ENCODE measurements at regions not wholly inside any gene's neighbourhood (a gene's known extent, or its start where the extent isn't known, plus 50 kb on each side); places are given as distances from the start of the nearest gene placed in this dataset.

DNA sequence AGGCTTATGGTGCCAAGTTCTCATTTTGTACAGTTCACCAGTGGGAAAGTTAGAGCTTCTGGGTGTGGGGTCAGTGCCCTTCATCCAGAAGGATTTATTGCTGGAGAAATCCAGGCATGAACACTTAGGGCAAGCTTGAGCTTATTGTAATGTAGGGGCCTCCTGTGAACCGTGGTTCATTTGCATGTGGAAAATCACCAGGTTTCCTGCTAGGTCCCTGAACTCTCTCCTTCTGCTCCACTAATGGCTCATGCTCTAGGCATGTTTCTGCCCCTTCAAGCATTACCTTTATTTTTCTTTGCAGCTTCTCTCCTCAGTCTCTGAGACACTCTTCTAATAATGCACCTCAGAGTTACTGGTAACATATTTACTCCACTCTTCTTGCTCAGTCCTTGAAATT, 79.3 kb upstream of the FAM98A start:
- Histone ChIP-seq H3K4me1 (ENCODE audit: control insufficient read depth, insufficient read depth, low read length) (no peaks in the 10 kb centered on the region), H3K36me3 (ENCODE audit: control insufficient read depth in 2 of 2, insufficient read depth in 1 of 2, low read length in 2 of 2) (no peaks in the 10 kb centered on the region), H3K4me3 (ENCODE audit: low read depth, low read length) (no peak overlapping the region), H3K9me3 (ENCODE audit: control insufficient read depth, insufficient read depth, low read depth, low read length) (no peaks in the 10 kb centered on the region), H3K27ac (ENCODE audit: extremely low read depth, low read depth, low read length) (no peak overlapping the region)
- no peak for TF ChIP-seq PRDM1 (tag by site-specific recombination; IDR thresholded peaks at IDR 0.05)
- no peak for TF ChIP-seq ZNF202 (tag by site-specific recombination; IDR thresholded peaks at IDR 0.05; ENCODE audit: borderline replicate concordance)
- no peak for TF ChIP-seq BCL11A (tag by site-specific recombination; IDR thresholded peaks at IDR 0.05; ENCODE audit: low read depth)
- no peak for TF ChIP-seq ZNF211 (tag by site-specific recombination; IDR thresholded peaks at IDR 0.05; ENCODE audit: low read depth)
- TF ChIP-seq ZBTB8A (tag by site-specific recombination; IDR thresholded peaks at IDR 0.05), result no peak
- no peak for TF ChIP-seq INSM2 (tag by site-specific recombination; IDR thresholded peaks at IDR 0.05)
- no peak for TF ChIP-seq ZBTB48 (tag by site-specific recombination; IDR thresholded peaks at IDR 0.05)
- no peak for TF ChIP-seq ZNF341 (tag by site-specific recombination; IDR thresholded peaks at IDR 0.05; ENCODE audit: low read depth)
- no peak for TF ChIP-seq OVOL3 (tag by site-specific recombination; IDR thresholded peaks at IDR 0.05)
- TF ChIP-seq, protein P1, sequence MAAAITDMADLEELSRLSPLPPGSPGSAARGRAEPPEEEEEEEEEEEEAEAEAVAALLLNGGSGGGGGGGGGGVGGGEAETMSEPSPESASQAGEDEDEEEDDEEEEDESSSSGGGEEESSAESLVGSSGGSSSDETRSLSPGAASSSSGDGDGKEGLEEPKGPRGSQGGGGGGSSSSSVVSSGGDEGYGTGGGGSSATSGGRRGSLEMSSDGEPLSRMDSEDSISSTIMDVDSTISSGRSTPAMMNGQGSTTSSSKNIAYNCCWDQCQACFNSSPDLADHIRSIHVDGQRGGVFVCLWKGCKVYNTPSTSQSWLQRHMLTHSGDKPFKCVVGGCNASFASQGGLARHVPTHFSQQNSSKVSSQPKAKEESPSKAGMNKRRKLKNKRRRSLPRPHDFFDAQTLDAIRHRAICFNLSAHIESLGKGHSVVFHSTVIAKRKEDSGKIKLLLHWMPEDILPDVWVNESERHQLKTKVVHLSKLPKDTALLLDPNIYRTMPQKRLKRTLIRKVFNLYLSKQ (tag by site-specific recombination; IDR thresholded peaks at IDR 0.05; ENCODE audit: borderline replicate concordance), result no peak
- no peak for TF ChIP-seq ZNF157 (tag by site-specific recombination; IDR thresholded peaks at IDR 0.05)
- TF ChIP-seq ZNF558 (tag by site-specific recombination; IDR thresholded peaks at IDR 0.05), result no peak
- no peak for TF ChIP-seq PRDM6 (tag by site-specific recombination; IDR thresholded peaks at IDR 0.05)
- TF ChIP-seq ZNF830 (tag by site-specific recombination; IDR thresholded peaks at IDR 0.05; ENCODE audit: low read depth), result no peak
- no peak for TF ChIP-seq ZNF292 (tag by site-specific recombination; IDR thresholded peaks at IDR 0.05; ENCODE audit: borderline replicate concordance, low read depth)
- no peak for TF ChIP-seq ZNF302 (tag by site-specific recombination; IDR thresholded peaks at IDR 0.05; ENCODE audit: low read depth)
- no peak for TF ChIP-seq BCL11B (tag by site-specific recombination; IDR thresholded peaks at IDR 0.05; ENCODE audit: low read depth)
- TF ChIP-seq ZFP69B (tag by site-specific recombination; IDR thresholded peaks at IDR 0.05), result no peak
- TF ChIP-seq ZFP37 (tag by site-specific recombination; IDR thresholded peaks at IDR 0.05), result no peak
- ChIA-PET CTCF (no interaction called here), POLR2A (no interaction called here)

DNA sequence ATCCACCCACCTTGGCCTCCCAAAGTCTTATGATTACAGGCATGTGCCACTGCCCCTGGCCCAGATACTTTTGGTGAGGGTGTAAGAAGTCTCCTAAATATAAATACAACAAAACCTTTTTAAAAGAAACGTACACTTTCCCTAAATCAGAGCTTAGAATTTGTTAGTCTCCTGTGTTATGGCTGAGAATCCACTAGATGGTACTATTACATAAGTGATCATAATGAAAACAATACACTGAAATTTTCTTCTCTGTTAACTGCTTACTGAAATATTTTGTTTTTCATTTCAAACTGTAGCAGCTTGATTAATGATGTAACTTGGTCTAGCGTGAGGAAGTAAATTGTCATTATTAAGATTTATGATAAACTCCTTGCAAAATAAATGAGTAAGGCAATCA, 74.8 kb upstream of the FAM98A start:
- ChIA-PET CTCF (interaction anchor here (0.6 to 2.7 kb wide), 2 partner anchors 1628 to 1737 kb away, joined by 3 to 14 read pairs; no protein-coding TSS in a partner anchor), POLR2A (no interaction called here)
- H3K9me3 ChIP-seq (ENCODE audit: control insufficient read depth, insufficient read depth, low read depth, low read length), result no peaks in the 10 kb centered on the region
- no peak overlapping the region for H3K27ac ChIP-seq (ENCODE audit: extremely low read depth, low read depth, low read length)
- H3K36me3 ChIP-seq (ENCODE audit: control insufficient read depth in 2 of 2, insufficient read depth in 1 of 2, low read length in 2 of 2), result no peaks in the 10 kb centered on the region
- no peak overlapping the region for H3K4me3 ChIP-seq (ENCODE audit: low read depth, low read length)
- no peak for TF ChIP-seq ZNF670 (tag by site-specific recombination; IDR thresholded peaks at IDR 0.05; ENCODE audit: low read depth)
- peak; percentile 54 for TF ChIP-seq ZNF654 (tag by site-specific recombination; IDR thresholded peaks at IDR 0.05; ENCODE audit: low read depth)
- TF ChIP-seq, protein P2, sequence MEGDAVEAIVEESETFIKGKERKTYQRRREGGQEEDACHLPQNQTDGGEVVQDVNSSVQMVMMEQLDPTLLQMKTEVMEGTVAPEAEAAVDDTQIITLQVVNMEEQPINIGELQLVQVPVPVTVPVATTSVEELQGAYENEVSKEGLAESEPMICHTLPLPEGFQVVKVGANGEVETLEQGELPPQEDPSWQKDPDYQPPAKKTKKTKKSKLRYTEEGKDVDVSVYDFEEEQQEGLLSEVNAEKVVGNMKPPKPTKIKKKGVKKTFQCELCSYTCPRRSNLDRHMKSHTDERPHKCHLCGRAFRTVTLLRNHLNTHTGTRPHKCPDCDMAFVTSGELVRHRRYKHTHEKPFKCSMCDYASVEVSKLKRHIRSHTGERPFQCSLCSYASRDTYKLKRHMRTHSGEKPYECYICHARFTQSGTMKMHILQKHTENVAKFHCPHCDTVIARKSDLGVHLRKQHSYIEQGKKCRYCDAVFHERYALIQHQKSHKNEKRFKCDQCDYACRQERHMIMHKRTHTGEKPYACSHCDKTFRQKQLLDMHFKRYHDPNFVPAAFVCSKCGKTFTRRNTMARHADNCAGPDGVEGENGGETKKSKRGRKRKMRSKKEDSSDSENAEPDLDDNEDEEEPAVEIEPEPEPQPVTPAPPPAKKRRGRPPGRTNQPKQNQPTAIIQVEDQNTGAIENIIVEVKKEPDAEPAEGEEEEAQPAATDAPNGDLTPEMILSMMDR (tag by site-specific recombination; IDR thresholded peaks at IDR 0.05), result peak; percentile 23; the same call in 1 of the 2 replicates
- H3K4me1 ChIP-seq (ENCODE audit: control insufficient read depth, insufficient read depth, low read length), result no peaks in the 10 kb centered on the region

All from HEK293 (cell line).